ENCODE measurements at regions not wholly inside any gene's neighbourhood (a gene's known extent, or its start where the extent isn't known, plus 50 kb on each side); places are given as distances from the start of the nearest gene placed in this dataset.

DNA sequence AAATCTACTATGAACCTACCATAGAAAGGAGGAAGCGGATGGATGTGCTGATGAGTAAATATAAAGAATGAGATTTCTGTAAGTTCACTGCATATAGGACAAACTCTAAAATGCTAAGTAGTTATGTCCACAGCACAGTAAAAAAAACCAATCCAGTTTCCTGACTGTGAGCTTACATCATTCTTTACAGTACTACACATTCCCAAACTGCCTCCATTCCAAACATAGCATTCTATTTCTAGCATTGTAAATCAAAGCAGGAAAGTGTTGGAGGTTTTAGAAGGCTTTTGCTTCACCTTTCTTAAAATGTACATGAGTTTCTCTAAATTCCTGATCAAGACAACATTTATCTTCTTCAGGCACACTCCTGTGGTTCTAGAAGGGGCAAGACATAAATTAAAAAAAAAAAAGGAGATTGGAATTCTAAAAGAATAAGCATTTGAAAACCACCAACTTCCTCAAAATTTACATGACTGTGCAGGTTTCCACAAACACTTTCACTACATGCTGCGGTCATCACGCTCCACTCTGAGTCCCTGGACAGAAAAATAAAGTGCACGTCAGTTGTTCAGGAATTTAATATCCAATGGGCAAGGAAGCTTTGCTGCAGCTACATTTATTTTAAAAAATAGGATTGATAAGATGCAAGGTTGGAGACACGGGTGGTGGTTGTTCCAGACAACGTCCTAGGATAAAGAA is 297.6 kb upstream of the STS start:
- Histone ChIP-seq H3K27ac (ENCODE audit: insufficient read depth in 1 of 2, low read depth in 1 of 2, low read length in 2 of 2, poor library complexity in 1 of 2, severe bottlenecking in 2 of 2) (no peak overlapping the region), H3K36me3 (ENCODE audit: control insufficient read depth in 4 of 4, insufficient read depth in 4 of 4, low read length in 3 of 4) (no peaks in the 10 kb centered on the region), H3K4me1 (ENCODE audit: control extremely low read depth in 1 of 4, control insufficient read depth in 4 of 4, insufficient read depth in 4 of 4, low read length in 3 of 4) (peaks cover 0 to 5% (median 0%) of the 10 kb centered on the region in 4 experiments), H3K9me3 (ENCODE audit: control extremely low read depth in 1 of 5, control insufficient read depth in 4 of 5, insufficient read depth in 2 of 5, low read depth in 1 of 5, low read length in 4 of 5) (peaks cover 0 to 1% (median 0%) of the 10 kb centered on the region in 5 experiments), H3K27me3 (replicated peaks in 2 of 5; ENCODE audit: control insufficient read depth in 4 of 5, insufficient read depth in 5 of 5, low read length in 4 of 5) (peaks cover 0 to 2% (median 0%) of the 10 kb centered on the region in 5 experiments), H3K4me3 (ENCODE audit: control insufficient read depth in 1 of 7, extremely low read depth in 1 of 7, insufficient read depth in 4 of 7, low read depth in 2 of 7, low read length in 6 of 7) (no peak overlapping the region)
- POLR2A ChIA-PET, result no interaction called here
- 0% methylated on average over 1 of the region's 6 CpGs for WGBS (ENCODE audit: insufficient coverage)
- CTCF ChIA-PET, result no interaction called here
- DNase-seq, result peak; percentile 3 to 68 (median 52)

GRCh38 chrX:6832619-6833018 is 297.7 kb upstream of the VCX3A start:
- H3K4me1 ChIP-seq (ENCODE audit: control extremely low read depth in 1 of 4, control insufficient read depth in 4 of 4, insufficient read depth in 4 of 4, low read length in 3 of 4), result no peaks in the 10 kb centered on the region
- CTCF ChIA-PET, result no interaction called here
- H3K4me3 ChIP-seq (ENCODE audit: control insufficient read depth in 1 of 7, extremely low read depth in 1 of 7, insufficient read depth in 4 of 7, low read depth in 2 of 7, low read length in 6 of 7), result no peak overlapping the region
- H3K27ac ChIP-seq (ENCODE audit: insufficient read depth in 1 of 2, low read depth in 1 of 2, low read length in 2 of 2, poor library complexity in 1 of 2, severe bottlenecking in 2 of 2), result no peak overlapping the region
- no peaks in the 10 kb centered on the region for H3K9me3 ChIP-seq (ENCODE audit: control extremely low read depth in 1 of 5, control insufficient read depth in 4 of 5, insufficient read depth in 2 of 5, low read depth in 1 of 5, low read length in 4 of 5)
- H3K36me3 ChIP-seq (ENCODE audit: control insufficient read depth in 4 of 4, insufficient read depth in 4 of 4, low read length in 3 of 4), result no peaks in the 10 kb centered on the region
- DNase-seq, result no peak
- 92% methylated on average over 2 of the region's 2 CpGs for WGBS (ENCODE audit: insufficient coverage)
- POLR2A ChIA-PET, result no interaction called here
- no peaks in the 10 kb centered on the region for H3K27me3 ChIP-seq (replicated peaks in 2 of 5; ENCODE audit: control insufficient read depth in 4 of 5, insufficient read depth in 5 of 5, low read length in 4 of 5)

DNA sequence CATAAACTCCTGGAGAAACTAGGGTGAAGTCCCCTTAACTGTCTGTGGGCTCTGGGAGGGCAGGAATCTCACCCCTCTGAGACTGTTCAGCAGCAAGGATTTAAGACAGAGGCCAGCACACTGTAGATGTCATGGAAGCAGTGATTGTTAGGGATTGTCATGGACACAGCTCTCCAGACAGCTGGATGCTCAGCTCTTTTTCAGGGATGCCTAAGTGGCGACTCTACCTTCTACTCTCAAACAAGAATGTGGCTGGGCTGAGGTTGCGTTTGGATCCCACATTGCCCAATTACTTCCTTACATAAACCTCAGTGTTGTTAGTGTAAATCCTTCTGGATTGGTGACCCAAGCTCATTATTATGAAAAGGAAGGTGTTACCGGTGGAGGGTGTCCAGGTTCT is 291.9 kb upstream of the VCX3A start:
- POLR2A ChIA-PET, result no interaction called here
- no peak for DNase-seq
- Histone ChIP-seq H3K4me3 (ENCODE audit: control insufficient read depth in 1 of 7, extremely low read depth in 1 of 7, insufficient read depth in 4 of 7, low read depth in 2 of 7, low read length in 6 of 7) (no peak overlapping the region), H3K36me3 (ENCODE audit: control insufficient read depth in 4 of 4, insufficient read depth in 4 of 4, low read length in 3 of 4) (no peaks in the 10 kb centered on the region), H3K9me3 (ENCODE audit: control extremely low read depth in 1 of 5, control insufficient read depth in 4 of 5, insufficient read depth in 2 of 5, low read depth in 1 of 5, low read length in 4 of 5) (peaks cover 0 to 3% (median 0%) of the 10 kb centered on the region in 5 experiments), H3K27ac (ENCODE audit: insufficient read depth in 1 of 2, low read depth in 1 of 2, low read length in 2 of 2, poor library complexity in 1 of 2, severe bottlenecking in 2 of 2) (no peak overlapping the region), H3K4me1 (ENCODE audit: control extremely low read depth in 1 of 4, control insufficient read depth in 4 of 4, insufficient read depth in 4 of 4, low read length in 3 of 4) (no peaks in the 10 kb centered on the region), H3K27me3 (replicated peaks in 2 of 5; ENCODE audit: control insufficient read depth in 4 of 5, insufficient read depth in 5 of 5, low read length in 4 of 5) (no peaks in the 10 kb centered on the region)
- 71% methylated on average over 1 of the region's 3 CpGs for WGBS (ENCODE audit: insufficient coverage)
- CTCF ChIA-PET, result no interaction called here

- Histone ChIP-seq H3K4me3 (ENCODE audit: control insufficient read depth in 1 of 7, extremely low read depth in 1 of 7, insufficient read depth in 4 of 7, low read depth in 2 of 7, low read length in 6 of 7) (no peak overlapping the region), H3K36me3 (ENCODE audit: control insufficient read depth in 4 of 4, insufficient read depth in 4 of 4, low read length in 3 of 4) (no peaks in the 10 kb centered on the region), H3K9me3 (ENCODE audit: control extremely low read depth in 1 of 5, control insufficient read depth in 4 of 5, insufficient read depth in 2 of 5, low read depth in 1 of 5, low read length in 4 of 5) (peaks cover 0 to 3% (median 0%) of the 10 kb centered on the region in 5 experiments), H3K27me3 (replicated peaks in 2 of 5; ENCODE audit: control insufficient read depth in 4 of 5, insufficient read depth in 5 of 5, low read length in 4 of 5) (no peaks in the 10 kb centered on the region), H3K27ac (ENCODE audit: insufficient read depth in 1 of 2, low read depth in 1 of 2, low read length in 2 of 2, poor library complexity in 1 of 2, severe bottlenecking in 2 of 2) (no peak overlapping the region), H3K4me1 (ENCODE audit: control extremely low read depth in 1 of 4, control insufficient read depth in 4 of 4, insufficient read depth in 4 of 4, low read length in 3 of 4) (no peaks in the 10 kb centered on the region)
- CTCF ChIA-PET, result no interaction called here
- POLR2A ChIA-PET, result no interaction called here
- WGBS (ENCODE audit: insufficient coverage), result 91% methylated on average over 6 of the region's 6 CpGs
- no peak for DNase-seq
Measured at GRCh38 chrX:6821730-6822129, 286.8 kb upstream of the VCX3A start.

DNA sequence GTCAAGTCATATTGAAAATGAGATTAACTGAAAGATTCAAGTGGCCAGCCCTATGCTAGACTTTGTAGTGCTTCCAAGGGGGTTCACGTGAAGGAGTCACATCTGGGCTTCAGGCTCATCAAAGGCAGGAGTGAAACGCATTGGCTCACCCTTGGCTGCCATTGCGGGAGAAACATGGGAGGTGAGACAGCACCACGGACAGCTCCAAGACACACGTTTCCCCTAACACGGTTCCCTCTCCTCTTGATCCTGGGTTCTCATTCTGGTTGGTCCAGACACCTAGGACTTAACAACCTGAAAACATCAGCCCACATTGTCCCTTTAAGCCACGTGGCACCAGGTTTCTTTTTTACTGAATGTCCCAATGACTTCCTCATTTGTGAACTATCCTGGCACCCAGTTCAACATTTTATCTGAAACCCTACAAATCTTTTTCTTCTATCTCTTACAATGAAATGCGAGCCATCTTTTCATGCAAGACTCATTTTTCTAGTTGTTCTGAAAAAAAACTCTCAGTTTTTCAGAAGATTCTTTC is 279.0 kb upstream of the VCX3A start:
- H3K4me1 ChIP-seq (ENCODE audit: control extremely low read depth in 1 of 4, control insufficient read depth in 4 of 4, insufficient read depth in 4 of 4, low read length in 3 of 4), result no peaks in the 10 kb centered on the region
- H3K36me3 ChIP-seq (ENCODE audit: control insufficient read depth in 4 of 4, insufficient read depth in 4 of 4, low read length in 3 of 4), result no peaks in the 10 kb centered on the region
- no peak overlapping the region for H3K27ac ChIP-seq (ENCODE audit: insufficient read depth in 1 of 2, low read depth in 1 of 2, low read length in 2 of 2, poor library complexity in 1 of 2, severe bottlenecking in 2 of 2)
- WGBS (ENCODE audit: insufficient coverage), result 57% methylated on average over 8 of the region's 8 CpGs
- H3K27me3 ChIP-seq (replicated peaks in 2 of 5; ENCODE audit: control insufficient read depth in 4 of 5, insufficient read depth in 5 of 5, low read length in 4 of 5), result no peaks in the 10 kb centered on the region
- no peak for DNase-seq
- ChIA-PET POLR2A (no interaction called here), CTCF (no interaction called here)
- no peak overlapping the region for H3K4me3 ChIP-seq (ENCODE audit: control insufficient read depth in 1 of 7, extremely low read depth in 1 of 7, insufficient read depth in 4 of 7, low read depth in 2 of 7, low read length in 6 of 7)
- no peaks in the 10 kb centered on the region for H3K9me3 ChIP-seq (ENCODE audit: control extremely low read depth in 1 of 5, control insufficient read depth in 4 of 5, insufficient read depth in 2 of 5, low read depth in 1 of 5, low read length in 4 of 5)

- CTCF ChIA-PET, result no interaction called here
- H3K4me1 ChIP-seq (ENCODE audit: control extremely low read depth in 1 of 4, control insufficient read depth in 4 of 4, insufficient read depth in 4 of 4, low read length in 3 of 4), result no peaks in the 10 kb centered on the region
- no peaks in the 10 kb centered on the region for H3K27me3 ChIP-seq (replicated peaks in 2 of 5; ENCODE audit: control insufficient read depth in 4 of 5, insufficient read depth in 5 of 5, low read length in 4 of 5)
- WGBS (ENCODE audit: insufficient coverage), result 83% methylated on average over 1 of the region's 1 CpG
- no peak for DNase-seq
- no peak overlapping the region for H3K4me3 ChIP-seq (ENCODE audit: control insufficient read depth in 1 of 7, extremely low read depth in 1 of 7, insufficient read depth in 4 of 7, low read depth in 2 of 7, low read length in 6 of 7)
- no peaks in the 10 kb centered on the region for H3K9me3 ChIP-seq (ENCODE audit: control extremely low read depth in 1 of 5, control insufficient read depth in 4 of 5, insufficient read depth in 2 of 5, low read depth in 1 of 5, low read length in 4 of 5)
- POLR2A ChIA-PET, result no interaction called here
- H3K27ac ChIP-seq (ENCODE audit: insufficient read depth in 1 of 2, low read depth in 1 of 2, low read length in 2 of 2, poor library complexity in 1 of 2, severe bottlenecking in 2 of 2), result no peak overlapping the region
- H3K36me3 ChIP-seq (ENCODE audit: control insufficient read depth in 4 of 4, insufficient read depth in 4 of 4, low read length in 3 of 4), result no peaks in the 10 kb centered on the region
Measured at GRCh38 chrX:6812087-6812486, 277.2 kb upstream of the VCX3A start.

- 100% methylated on average over 1 of the region's 2 CpGs for WGBS (ENCODE audit: insufficient coverage)
- no peaks in the 10 kb centered on the region for H3K9me3 ChIP-seq (ENCODE audit: control extremely low read depth in 1 of 5, control insufficient read depth in 4 of 5, insufficient read depth in 2 of 5, low read depth in 1 of 5, low read length in 4 of 5)
- POLR2A ChIA-PET, result no interaction called here
- H3K4me1 ChIP-seq (ENCODE audit: control extremely low read depth in 1 of 4, control insufficient read depth in 4 of 4, insufficient read depth in 4 of 4, low read length in 3 of 4), result no peaks in the 10 kb centered on the region
- no peak overlapping the region for H3K4me3 ChIP-seq (ENCODE audit: control insufficient read depth in 1 of 7, extremely low read depth in 1 of 7, insufficient read depth in 4 of 7, low read depth in 2 of 7, low read length in 6 of 7)
- no peaks in the 10 kb centered on the region for H3K36me3 ChIP-seq (ENCODE audit: control insufficient read depth in 4 of 4, insufficient read depth in 4 of 4, low read length in 3 of 4)
- no peak overlapping the region for H3K27ac ChIP-seq (ENCODE audit: insufficient read depth in 1 of 2, low read depth in 1 of 2, low read length in 2 of 2, poor library complexity in 1 of 2, severe bottlenecking in 2 of 2)
- H3K27me3 ChIP-seq (replicated peaks in 2 of 5; ENCODE audit: control insufficient read depth in 4 of 5, insufficient read depth in 5 of 5, low read length in 4 of 5), result no peaks in the 10 kb centered on the region
- CTCF ChIA-PET, result no interaction called here
- no peak for DNase-seq
Measured at GRCh38 chrX:6810776-6811175, 275.9 kb upstream of the VCX3A start.
